Brain microvascular endothelial cell (primary cell): ENCODE measurements at regions not wholly inside any gene's neighbourhood (a gene's known extent, or its start where the extent isn't known, plus 50 kb on each side); places are given as distances from the start of the nearest gene placed in this dataset.

Experiments
- DNase-seq: peaks from one replicate; pipeline ENCODE4 v3.0.0-alpha.2; 2020
- H3K27ac ChIP-seq: fragments of 250-450 bp; sonication (Bioruptor Pico); 2 replicates; pipeline ENCODE4 v1.5.1; 2020; ENCODE audit warnings: mild to moderate bottlenecking, moderate library complexity
- H3K27me3 ChIP-seq: fragments of 250-450 bp; sonication (Bioruptor Pico); replicated peaks from 2 replicates; pipeline ENCODE4 v1.5.1; 2020; ENCODE audit warnings: mild to moderate bottlenecking
- H3K36me3 ChIP-seq: fragments of 250-450 bp; sonication (Bioruptor Pico); replicated peaks from 2 replicates; pipeline ENCODE4 v1.5.1; 2020; ENCODE audit warnings: mild to moderate bottlenecking
- H3K4me3 ChIP-seq: 2 replicates; pipeline ENCODE4 v1.5.1; 2011; ENCODE audit warnings: low read depth, mild to moderate bottlenecking, control low read depth, low read length, moderate library complexity
- CTCF ChIP-seq: IDR thresholded peaks from 2 replicates; pipeline ENCODE4 v1.5.1; 2011; ENCODE audit warnings: low read depth, mild to moderate bottlenecking, moderate library complexity, low read length, control low read depth, inconsistent platforms; ENCODE audit errors: missing control alignments
- in situ Hi-C: cut with HindIII; loops from 2 replicates; pipeline ENCODE4 v1.10.0; 2017; ENCODE audit warnings: low sequenced_read_pairs, low pct_ligation_motif_present

GRCh38 chr18:77464917-77465316, 215.3 kb downstream of the GALR1 start:
- TF ChIP-seq CTCF = no peak
- no peaks in the 10 kb centered on the region for H3K27me3 ChIP-seq
- H3K4me3 ChIP-seq = no peak overlapping the region
- no peak overlapping the region for H3K27ac ChIP-seq
- no peak for DNase-seq
- no peaks in the 10 kb centered on the region for H3K36me3 ChIP-seq
- in situ Hi-C loops = no loop called here

- no peak overlapping the region for H3K27ac ChIP-seq
These were observed 217.2 kb downstream of the GALR1 start for GRCh38 chr18:77466890-77467289.

GRCh38 chr18:77469131-77469530, 219.5 kb downstream of the GALR1 start:
- no peak for DNase-seq
- Histone ChIP-seq H3K27me3 (no peaks in the 10 kb centered on the region), H3K4me3 (no peak overlapping the region), H3K27ac (no peak overlapping the region), H3K36me3 (no peaks in the 10 kb centered on the region)
- in situ Hi-C loops = no loop called here
- no peak for TF ChIP-seq CTCF

More at GRCh38 chr18:77466890-77467289, 217.2 kb downstream of the GALR1 start:
- H3K36me3 ChIP-seq = no peaks in the 10 kb centered on the region
- no peak for TF ChIP-seq CTCF
- DNase-seq = no peak
- in situ Hi-C loops = no loop called here
- no peak overlapping the region for H3K4me3 ChIP-seq
- H3K27me3 ChIP-seq = no peaks in the 10 kb centered on the region

- peak; percentile 31 for DNase-seq
- no peak overlapping the region for H3K27ac ChIP-seq
- H3K4me3 ChIP-seq = no peak overlapping the region
- in situ Hi-C loops = no loop called here
- H3K27me3 ChIP-seq = no peaks in the 10 kb centered on the region
- no peak for TF ChIP-seq CTCF
- no peaks in the 10 kb centered on the region for H3K36me3 ChIP-seq
These were observed 221.1 kb downstream of the GALR1 start for GRCh38 chr18:77470569-77471413.

- in situ Hi-C loops = no loop called here
- Histone ChIP-seq H3K4me3 (no peak overlapping the region), H3K27me3 (no peaks in the 10 kb centered on the region), H3K27ac (no peak overlapping the region), H3K36me3 (no peaks in the 10 kb centered on the region)
- no peak for TF ChIP-seq CTCF
- no peak for DNase-seq
These were observed 222.9 kb downstream of the GALR1 start for GRCh38 chr18:77472509-77472908.
